T-helper 1 cell treated with Interleukin-12 subunit alpha and Interleukin-12 subunit beta and Interleukin-4 antibody, amounts not matched to agents 30 ng/mL and 1 ng/mL, for 36 hours (primary cell): ENCODE measurements at regions not wholly inside any gene's neighbourhood (a gene's known extent, or its start where the extent isn't known, plus 50 kb on each side); places are given as distances from the start of the nearest gene placed in this dataset.

ENCODE experiments used
- intact Hi-C: fragments of 100-400 bp; cut with micrococcal nuclease; formaldehyde crosslinking; loops from one replicate; pipeline ENCODE4 v1.15.1; 2024

- intact Hi-C loops, result no loop called here
Measured at GRCh38 chr2:16015210-16015902, 75.0 kb downstream of the MYCN start.

- intact Hi-C loops, result no loop called here
Measured at GRCh38 chr2:16014802-16015201, 74.5 kb downstream of the MYCN start.

GRCh38 chr2:16014041-16014787, 73.9 kb downstream of the MYCN start:
- intact Hi-C loops, result no loop called here

- intact Hi-C loops, result no loop called here
Measured at GRCh38 chr2:16013359-16013911, 73.1 kb downstream of the MYCN start.

GRCh38 chr2:16012626-16013358, 72.4 kb downstream of the MYCN start:
- intact Hi-C loops, result no loop called here

- intact Hi-C loops, result no loop called here
Measured at GRCh38 chr2:16012029-16012596, 71.8 kb downstream of the MYCN start.

GRCh38 chr2:16011621-16011960, 71.2 kb downstream of the MYCN start:
- intact Hi-C loops, result no loop called here

- intact Hi-C loops, result no loop called here
Measured at GRCh38 chr2:16010951-16011620, 70.7 kb downstream of the MYCN start.

- intact Hi-C loops, result no loop called here
Measured at GRCh38 chr2:16010011-16010410, 69.7 kb downstream of the MYCN start.

GRCh38 chr2:16009560-16009959, 69.2 kb downstream of the MYCN start:
- intact Hi-C loops, result no loop called here

GRCh38 chr2:16008856-16009255, 68.5 kb downstream of the MYCN start:
- intact Hi-C loops, result no loop called here

GRCh38 chr2:16008331-16008850, 68.0 kb downstream of the MYCN start:
- intact Hi-C loops, result no loop called here

- intact Hi-C loops, result no loop called here
Measured at GRCh38 chr2:16007167-16007934, 67.0 kb downstream of the MYCN start.

GRCh38 chr2:16006537-16007166, 66.3 kb downstream of the MYCN start:
- intact Hi-C loops, result no loop called here

- intact Hi-C loops, result no loop called here
Measured at GRCh38 chr2:16005816-16006536, 65.6 kb downstream of the MYCN start.

- intact Hi-C loops, result no loop called here
Measured at GRCh38 chr2:16005389-16005788, 65.0 kb downstream of the MYCN start.

GRCh38 chr2:16003809-16004208, 63.5 kb downstream of the MYCN start:
- intact Hi-C loops, result no loop called here

GRCh38 chr2:16003152-16003551, 62.8 kb downstream of the MYCN start:
- intact Hi-C loops, result no loop called here

- intact Hi-C loops, result no loop called here
Measured at GRCh38 chr2:16002575-16002974, 62.2 kb downstream of the MYCN start.
